Prostate gland (tissue), 2 donors: ENCODE measurements at regions not wholly inside any gene's neighbourhood (a gene's known extent, or its start where the extent isn't known, plus 50 kb on each side); places are given as distances from the start of the nearest gene placed in this dataset.
A peak's percentile ranks its signal among the peaks of the same experiment; 100 is the strongest.

Experiments used
- POLR2AphosphoS5 ChIP-seq: sonication (generic); formaldehyde crosslinking; IDR thresholded peaks from one replicate; pipeline ENCODE4 v1.6.1; 2017; ENCODE audit warnings: antibody characterized with exemption
- TF ChIP-seq, protein P1 (sequence below), 4 experiments: fragments of 200-600 bp in 2 of 4; fragments of 450-650 bp in 2 of 4; sonication (generic) in 2 of 4; IDR thresholded peaks; 1 replicate in 3 of 4; 2 replicates in 1 of 4; pipeline ENCODE4 v1.5.1; 2016 to 2019; ENCODE audit warnings: antibody characterized with exemption in 4 of 4, mild to moderate bottlenecking in 2 of 4, moderate library complexity in 2 of 4

DNA sequence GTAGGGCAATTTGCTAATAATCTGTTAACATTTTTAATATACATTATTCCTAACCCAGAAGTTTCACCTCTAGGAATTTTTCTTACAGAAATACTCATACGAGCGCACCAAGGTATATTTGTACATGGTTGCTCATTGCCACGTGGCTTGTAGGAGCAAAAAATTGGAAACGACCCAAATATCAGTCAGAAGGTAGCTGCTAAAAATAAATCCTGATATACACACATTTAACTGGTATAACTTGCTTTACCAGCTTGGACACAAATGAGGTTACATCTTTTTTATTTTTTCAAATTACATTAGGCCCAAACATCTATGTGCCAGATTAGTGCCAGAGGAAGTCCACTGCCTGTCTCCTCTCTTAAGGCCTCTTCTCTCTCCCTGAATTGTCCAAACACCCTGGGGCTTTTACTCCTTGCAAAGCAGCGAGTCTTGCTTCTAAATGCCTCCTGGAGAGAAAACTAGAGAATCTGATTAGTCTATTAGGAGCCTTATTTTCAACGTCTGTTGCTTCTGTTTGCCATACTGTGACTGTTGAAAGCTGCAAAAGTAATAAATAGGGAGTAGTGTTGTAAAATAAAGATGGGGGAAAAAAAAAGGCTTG, 92.0 kb upstream of the SSBP2 start:
- TF ChIP-seq, protein P1, sequence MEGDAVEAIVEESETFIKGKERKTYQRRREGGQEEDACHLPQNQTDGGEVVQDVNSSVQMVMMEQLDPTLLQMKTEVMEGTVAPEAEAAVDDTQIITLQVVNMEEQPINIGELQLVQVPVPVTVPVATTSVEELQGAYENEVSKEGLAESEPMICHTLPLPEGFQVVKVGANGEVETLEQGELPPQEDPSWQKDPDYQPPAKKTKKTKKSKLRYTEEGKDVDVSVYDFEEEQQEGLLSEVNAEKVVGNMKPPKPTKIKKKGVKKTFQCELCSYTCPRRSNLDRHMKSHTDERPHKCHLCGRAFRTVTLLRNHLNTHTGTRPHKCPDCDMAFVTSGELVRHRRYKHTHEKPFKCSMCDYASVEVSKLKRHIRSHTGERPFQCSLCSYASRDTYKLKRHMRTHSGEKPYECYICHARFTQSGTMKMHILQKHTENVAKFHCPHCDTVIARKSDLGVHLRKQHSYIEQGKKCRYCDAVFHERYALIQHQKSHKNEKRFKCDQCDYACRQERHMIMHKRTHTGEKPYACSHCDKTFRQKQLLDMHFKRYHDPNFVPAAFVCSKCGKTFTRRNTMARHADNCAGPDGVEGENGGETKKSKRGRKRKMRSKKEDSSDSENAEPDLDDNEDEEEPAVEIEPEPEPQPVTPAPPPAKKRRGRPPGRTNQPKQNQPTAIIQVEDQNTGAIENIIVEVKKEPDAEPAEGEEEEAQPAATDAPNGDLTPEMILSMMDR (IDR thresholded peaks at IDR 0.05) = no peak
- peak; percentile 79 for TF ChIP-seq POLR2AphosphoS5
